ENCODE measurements at regions not wholly inside any gene's neighbourhood (a gene's known extent, or its start where the extent isn't known, plus 50 kb on each side); places are given as distances from the start of the nearest gene placed in this dataset.

DNA sequence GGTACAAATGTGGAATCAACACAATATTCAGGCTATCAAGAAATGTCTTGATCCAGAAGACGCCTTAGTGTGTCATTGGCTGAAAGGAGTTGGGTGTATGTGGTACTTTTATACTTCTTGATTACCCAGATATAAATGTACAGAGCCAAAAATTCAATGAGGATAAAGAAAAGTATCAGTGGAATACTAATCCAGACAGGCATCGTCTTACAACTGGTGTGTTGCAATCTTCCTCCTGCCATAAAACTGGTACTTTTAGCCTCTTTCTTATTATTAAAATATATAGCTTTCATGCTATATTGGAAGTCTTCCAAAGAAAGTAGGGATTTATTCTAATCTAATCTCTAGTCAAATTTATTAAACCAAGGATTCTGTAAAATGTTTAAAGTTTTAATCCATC, 388.6 kb upstream of the MIR17HG start:
- TF ChIP-seq POLR2A (IDR thresholded peaks at IDR 0.05) (no peak), CTCF (IDR thresholded peaks at IDR 0.05) (no peak), EP300 (IDR thresholded peaks at IDR 0.05) (no peak), POLR2AphosphoS5 (IDR thresholded peaks at IDR 0.05) (no peak)

Measured in gastroesophageal sphincter (tissue), 3 donors.